ENCODE measurements at regions not wholly inside any gene's neighbourhood (a gene's known extent, or its start where the extent isn't known, plus 50 kb on each side); places are given as distances from the start of the nearest gene placed in this dataset.
"Not testable (repeated sequence)": the region's sequence is repeated elsewhere in the genome, so short reads cannot be mapped to it uniquely, and the experiment has no call there.

GRCh38 chr3:16761571-16761970 is 123.2 kb upstream of the PLCL2 start:
- no peak overlapping the region for H3K4me3 ChIP-seq (ENCODE audit: low read depth, low read length)
- H3K27ac ChIP-seq (ENCODE audit: low read depth, low read length) = no peak overlapping the region
- no peaks in the 10 kb centered on the region for H3K36me3 ChIP-seq (ENCODE audit: control insufficient read depth, insufficient read depth, low read length)
- WGBS (ENCODE audit: insufficient coverage) = no CpG with 5 or more reads among the region's 1 CpG
- DNase-seq (ENCODE audit: low read depth in 4 of 6, low spot score in 6 of 6) = no peak
- no peaks in the 10 kb centered on the region for H3K9me3 ChIP-seq (ENCODE audit: control insufficient read depth, insufficient read depth, low read length)
- no peaks in the 10 kb centered on the region for H3K27me3 ChIP-seq (ENCODE audit: control insufficient read depth, insufficient read depth, low read length)
- no peaks in the 10 kb centered on the region for H3K4me1 ChIP-seq (ENCODE audit: control insufficient read depth, insufficient read depth, low read length)

- DNase-seq (ENCODE audit: low read depth in 4 of 6, low spot score in 6 of 6) = no peak
- H3K27ac ChIP-seq (ENCODE audit: low read depth, low read length) = no peak overlapping the region
- 100% methylated on average over 1 of the region's 1 CpG for WGBS (ENCODE audit: insufficient coverage)
- H3K36me3 ChIP-seq (ENCODE audit: control insufficient read depth, insufficient read depth, low read length) = no peaks in the 10 kb centered on the region
- no peaks in the 10 kb centered on the region for H3K27me3 ChIP-seq (ENCODE audit: control insufficient read depth, insufficient read depth, low read length)
- H3K9me3 ChIP-seq (ENCODE audit: control insufficient read depth, insufficient read depth, low read length) = no peaks in the 10 kb centered on the region
- H3K4me1 ChIP-seq (ENCODE audit: control insufficient read depth, insufficient read depth, low read length) = no peaks in the 10 kb centered on the region
- no peak overlapping the region for H3K4me3 ChIP-seq (ENCODE audit: low read depth, low read length)
Observed at GRCh38 chr3:16765661-16766060, 119.1 kb upstream of the PLCL2 start.

DNA sequence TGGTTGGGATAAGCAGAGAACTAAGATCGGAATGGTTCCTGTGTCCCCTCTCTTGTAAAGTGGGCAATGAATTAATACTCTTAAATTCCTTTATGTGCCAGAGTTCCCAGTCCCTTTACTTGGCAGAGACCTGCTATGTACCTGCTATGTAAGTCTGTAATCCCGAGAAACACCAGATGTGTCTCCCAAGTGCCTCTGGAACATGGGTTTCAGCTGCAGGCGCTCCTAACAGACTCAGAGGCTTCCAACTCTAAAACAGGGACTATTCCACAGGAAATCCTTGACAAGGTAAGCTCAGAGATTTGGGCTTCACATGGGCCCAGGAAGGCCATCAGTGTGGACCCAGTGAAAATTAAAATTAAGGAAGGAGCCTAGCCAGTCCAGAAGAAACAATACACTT is 117.7 kb upstream of the PLCL2 start:
- no peaks in the 10 kb centered on the region for H3K27me3 ChIP-seq (ENCODE audit: control insufficient read depth, insufficient read depth, low read length)
- no peaks in the 10 kb centered on the region for H3K36me3 ChIP-seq (ENCODE audit: control insufficient read depth, insufficient read depth, low read length)
- peak in 1 of 6 donors; percentile 15 for DNase-seq (ENCODE audit: low read depth in 4 of 6, low spot score in 6 of 6)
- no peaks in the 10 kb centered on the region for H3K9me3 ChIP-seq (ENCODE audit: control insufficient read depth, insufficient read depth, low read length)
- no peaks in the 10 kb centered on the region for H3K4me1 ChIP-seq (ENCODE audit: control insufficient read depth, insufficient read depth, low read length)
- no peak overlapping the region for H3K4me3 ChIP-seq (ENCODE audit: low read depth, low read length)
- no peak overlapping the region for H3K27ac ChIP-seq (ENCODE audit: low read depth, low read length)
- WGBS (ENCODE audit: insufficient coverage) = 75% methylated on average over 2 of the region's 3 CpGs

DNA sequence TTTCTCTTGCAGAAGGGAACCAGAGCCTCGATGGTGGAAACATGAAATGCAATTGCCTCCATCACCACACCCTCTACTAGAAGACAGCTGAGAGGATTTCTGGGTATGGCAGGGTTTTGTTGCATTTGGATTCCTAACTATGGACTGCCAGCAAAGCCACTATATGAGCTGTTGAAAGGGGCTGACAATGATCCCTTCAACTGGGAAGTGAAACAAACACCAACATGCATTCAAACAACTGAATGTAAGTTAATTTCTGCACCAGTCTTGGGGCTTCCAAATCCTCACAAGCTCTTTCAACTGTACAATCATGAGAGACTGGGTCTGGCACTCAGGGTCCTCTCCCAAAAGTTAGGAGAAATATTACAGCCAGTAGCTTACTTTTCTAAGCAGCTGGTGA is 116.7 kb upstream of the PLCL2 start:
- Histone ChIP-seq H3K9me3 (ENCODE audit: control insufficient read depth, insufficient read depth, low read length) (no peaks in the 10 kb centered on the region), H3K4me1 (ENCODE audit: control insufficient read depth, insufficient read depth, low read length) (no peaks in the 10 kb centered on the region), H3K36me3 (ENCODE audit: control insufficient read depth, insufficient read depth, low read length) (no peaks in the 10 kb centered on the region), H3K4me3 (ENCODE audit: low read depth, low read length) (no peak overlapping the region), H3K27ac (ENCODE audit: low read depth, low read length) (no peak overlapping the region), H3K27me3 (ENCODE audit: control insufficient read depth, insufficient read depth, low read length) (no peaks in the 10 kb centered on the region)
- peak in 1 of 6 donors; percentile 45 for DNase-seq (ENCODE audit: low read depth in 4 of 6, low spot score in 6 of 6)
- no CpG with 5 or more reads among the region's 1 CpG for WGBS (ENCODE audit: insufficient coverage)

DNA sequence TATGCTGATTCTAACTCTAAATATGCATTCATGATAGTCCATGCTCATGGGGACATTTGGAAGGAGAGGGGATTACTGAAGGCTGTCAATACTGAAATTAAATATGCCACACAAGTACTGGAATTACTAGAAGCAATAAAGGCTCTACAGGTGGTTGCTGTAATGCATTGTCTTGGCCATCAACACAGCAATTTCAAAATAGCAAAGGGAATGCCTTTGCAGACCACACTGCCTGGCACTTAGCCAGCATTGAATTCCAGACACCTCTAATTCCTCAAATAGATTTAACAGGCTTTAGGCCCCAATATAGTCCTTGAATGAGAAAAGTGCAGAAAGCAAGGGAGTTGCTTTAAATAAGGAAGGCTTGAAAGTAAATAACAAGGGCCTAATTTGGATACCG is 115.8 kb upstream of the PLCL2 start:
- Histone ChIP-seq H3K36me3 (ENCODE audit: control insufficient read depth, insufficient read depth, low read length) (no peaks in the 10 kb centered on the region), H3K9me3 (ENCODE audit: control insufficient read depth, insufficient read depth, low read length) (no peaks in the 10 kb centered on the region), H3K27ac (ENCODE audit: low read depth, low read length) (no peak overlapping the region), H3K4me3 (ENCODE audit: low read depth, low read length) (no peak overlapping the region), H3K27me3 (ENCODE audit: control insufficient read depth, insufficient read depth, low read length) (no peaks in the 10 kb centered on the region), H3K4me1 (ENCODE audit: control insufficient read depth, insufficient read depth, low read length) (no peaks in the 10 kb centered on the region)
- no CpG with 5 or more reads among the region's 1 CpG for WGBS (ENCODE audit: insufficient coverage)
- DNase-seq (ENCODE audit: low read depth in 4 of 6, low spot score in 6 of 6) = peak in 2 of 6 donors; percentile 20 to 34

GRCh38 chr3:16769525-16769924 is 115.2 kb upstream of the PLCL2 start:
- Histone ChIP-seq H3K36me3 (ENCODE audit: control insufficient read depth, insufficient read depth, low read length) (no peaks in the 10 kb centered on the region), H3K4me3 (ENCODE audit: low read depth, low read length) (no peak overlapping the region), H3K9me3 (ENCODE audit: control insufficient read depth, insufficient read depth, low read length) (no peaks in the 10 kb centered on the region), H3K27me3 (ENCODE audit: control insufficient read depth, insufficient read depth, low read length) (no peaks in the 10 kb centered on the region), H3K4me1 (ENCODE audit: control insufficient read depth, insufficient read depth, low read length) (no peaks in the 10 kb centered on the region), H3K27ac (ENCODE audit: low read depth, low read length) (no peak overlapping the region)
- DNase-seq (ENCODE audit: low read depth in 4 of 6, low spot score in 6 of 6) = no peak
- 100% methylated on average over 2 of the region's 4 CpGs for WGBS (ENCODE audit: insufficient coverage)

DNA sequence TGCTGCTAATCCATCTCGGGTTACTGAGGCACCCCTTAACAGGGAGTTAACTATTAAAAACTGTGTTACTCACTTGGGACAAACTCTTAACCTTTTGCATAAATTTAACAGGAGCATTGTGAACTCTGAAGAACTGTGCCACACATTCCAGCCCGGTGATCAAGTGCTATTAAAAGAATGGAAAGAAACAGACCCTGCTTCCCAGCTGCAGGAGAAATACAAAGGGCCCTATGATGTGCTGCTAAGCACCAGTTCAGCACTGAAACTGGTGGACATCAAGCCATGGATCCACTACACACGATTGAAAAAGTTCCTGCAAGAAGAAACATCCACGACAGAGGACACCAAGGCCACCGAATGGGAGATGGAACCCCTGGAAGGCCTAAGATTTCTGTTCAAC is 114.7 kb upstream of the PLCL2 start:
- 74% methylated on average over 4 of the region's 5 CpGs for WGBS (ENCODE audit: insufficient coverage)
- Histone ChIP-seq H3K4me1 (ENCODE audit: control insufficient read depth, insufficient read depth, low read length) (no peaks in the 10 kb centered on the region), H3K4me3 (ENCODE audit: low read depth, low read length) (no peak overlapping the region), H3K27me3 (ENCODE audit: control insufficient read depth, insufficient read depth, low read length) (no peaks in the 10 kb centered on the region), H3K9me3 (ENCODE audit: control insufficient read depth, insufficient read depth, low read length) (no peaks in the 10 kb centered on the region), H3K27ac (ENCODE audit: low read depth, low read length) (no peak overlapping the region), H3K36me3 (ENCODE audit: control insufficient read depth, insufficient read depth, low read length) (no peaks in the 10 kb centered on the region)
- no peak for DNase-seq (ENCODE audit: low read depth in 4 of 6, low spot score in 6 of 6)

DNA sequence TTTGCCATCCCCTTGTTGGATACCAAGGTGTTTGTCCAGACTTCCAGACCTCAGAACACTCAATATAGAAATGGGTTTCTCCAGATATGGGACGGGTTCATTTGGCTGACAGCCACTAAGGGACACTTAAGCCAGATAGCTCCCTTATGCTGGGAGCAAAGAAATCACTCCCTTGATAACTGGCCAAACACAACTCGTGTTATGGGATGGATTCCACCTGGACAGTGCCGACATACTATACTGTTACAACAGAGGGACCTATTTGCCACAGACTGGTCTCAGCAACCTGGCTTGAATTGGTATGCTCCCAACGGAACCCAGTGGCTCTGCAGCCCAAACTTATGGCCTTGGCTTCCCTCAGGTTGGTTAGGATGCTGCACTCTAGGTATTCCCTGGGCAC is 114.0 kb upstream of the PLCL2 start:
- 93% methylated on average over 4 of the region's 4 CpGs for WGBS (ENCODE audit: insufficient coverage)
- Histone ChIP-seq H3K9me3 (ENCODE audit: control insufficient read depth, insufficient read depth, low read length) (no peaks in the 10 kb centered on the region), H3K36me3 (ENCODE audit: control insufficient read depth, insufficient read depth, low read length) (no peaks in the 10 kb centered on the region), H3K4me3 (ENCODE audit: low read depth, low read length) (no peak overlapping the region), H3K27me3 (ENCODE audit: control insufficient read depth, insufficient read depth, low read length) (no peaks in the 10 kb centered on the region), H3K27ac (ENCODE audit: low read depth, low read length) (no peak overlapping the region), H3K4me1 (ENCODE audit: control insufficient read depth, insufficient read depth, low read length) (no peaks in the 10 kb centered on the region)
- no peak for DNase-seq (ENCODE audit: low read depth in 4 of 6, low spot score in 6 of 6)

DNA sequence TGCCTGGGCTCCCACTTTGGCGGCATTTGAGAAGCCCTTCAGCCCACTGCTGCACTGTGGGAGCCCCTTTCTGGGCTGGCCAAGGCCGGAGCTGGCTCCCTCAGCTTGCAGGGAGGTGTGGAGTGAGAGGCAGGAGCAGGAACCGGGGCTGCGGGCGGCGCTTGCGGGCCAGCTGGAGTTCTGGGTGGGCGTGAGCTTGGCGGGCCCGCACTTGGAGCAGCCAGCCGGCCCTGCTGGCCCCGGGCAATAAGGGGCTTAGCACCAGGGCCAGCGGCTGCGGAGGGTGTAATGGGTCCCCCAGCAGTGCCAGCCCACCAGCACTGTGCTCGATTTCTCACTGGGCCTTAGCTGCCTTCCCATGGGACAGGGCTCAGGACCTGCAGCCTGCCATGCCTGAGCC is 111.2 kb upstream of the PLCL2 start:
- H3K4me1 ChIP-seq (ENCODE audit: control insufficient read depth, insufficient read depth, low read length); H3K27me3 ChIP-seq (ENCODE audit: control insufficient read depth, insufficient read depth, low read length); H3K4me3 ChIP-seq (ENCODE audit: low read depth, low read length); H3K27ac ChIP-seq (ENCODE audit: low read depth, low read length); H3K36me3 ChIP-seq (ENCODE audit: control insufficient read depth, insufficient read depth, low read length); DNase-seq (ENCODE audit: low read depth in 4 of 6, low spot score in 6 of 6); H3K9me3 ChIP-seq (ENCODE audit: control insufficient read depth, insufficient read depth, low read length): not testable (repeated sequence)
- WGBS (ENCODE audit: insufficient coverage) = 86% methylated on average over 14 of the region's 15 CpGs

- not testable (repeated sequence) for DNase-seq (ENCODE audit: low read depth in 4 of 6, low spot score in 6 of 6); H3K27me3 ChIP-seq (ENCODE audit: control insufficient read depth, insufficient read depth, low read length)
- WGBS (ENCODE audit: insufficient coverage) = 93% methylated on average over 11 of the region's 11 CpGs
Observed at GRCh38 chr3:16774536-16774935, 110.2 kb upstream of the PLCL2 start.

More at GRCh38 chr3:16774536-16774935, 110.2 kb upstream of the PLCL2 start:
- H3K4me1 ChIP-seq (ENCODE audit: control insufficient read depth, insufficient read depth, low read length); H3K9me3 ChIP-seq (ENCODE audit: control insufficient read depth, insufficient read depth, low read length); H3K36me3 ChIP-seq (ENCODE audit: control insufficient read depth, insufficient read depth, low read length); H3K4me3 ChIP-seq (ENCODE audit: low read depth, low read length); H3K27ac ChIP-seq (ENCODE audit: low read depth, low read length): not testable (repeated sequence)
